HG02973 (cell line): ENCODE measurements at regions not wholly inside any gene's neighbourhood (a gene's known extent, or its start where the extent isn't known, plus 50 kb on each side); places are given as distances from the start of the nearest gene placed in this dataset.
A peak's percentile ranks its signal among the peaks of the same experiment; 100 is the strongest.
"Not testable (repeated sequence)": the region's sequence is repeated elsewhere in the genome, so short reads cannot be mapped to it uniquely, and the experiment has no call there.

Experiments
- ATAC-seq: cut with Tn5 transposase; IDR thresholded peaks from one replicate; pipeline ENCODE4 v1.9.1; 2021; ENCODE audit warnings: moderate library complexity; ENCODE audit not compliant: unreplicated experiment

GRCh38 chr6:119686240-119686639 lies 336.7 kb upstream of the MAN1A1 start:
- ATAC-seq = no peak

DNA sequence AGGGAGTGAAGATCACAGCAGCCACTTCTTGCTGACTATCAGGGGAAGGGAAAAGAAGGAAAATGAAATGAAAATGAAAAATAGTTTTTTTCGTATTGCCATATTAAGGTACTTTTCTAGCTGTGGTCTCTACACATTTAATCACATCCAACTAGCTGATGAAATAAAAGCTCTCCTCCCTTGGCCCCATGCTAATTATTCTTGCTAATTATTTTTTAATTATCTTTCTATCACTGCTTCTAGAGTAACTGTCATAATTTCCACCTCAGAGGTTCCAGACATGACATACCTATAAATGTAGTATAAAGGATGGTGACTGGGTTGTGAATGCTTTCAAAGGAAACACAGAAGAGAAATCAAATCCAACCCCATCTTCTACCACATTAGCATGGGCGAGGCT lies 334.1 kb upstream of the MAN1A1 start:
- ATAC-seq = no peak

GRCh38 chr6:119683031-119683430 lies 333.5 kb upstream of the MAN1A1 start:
- no peak for ATAC-seq

DNA sequence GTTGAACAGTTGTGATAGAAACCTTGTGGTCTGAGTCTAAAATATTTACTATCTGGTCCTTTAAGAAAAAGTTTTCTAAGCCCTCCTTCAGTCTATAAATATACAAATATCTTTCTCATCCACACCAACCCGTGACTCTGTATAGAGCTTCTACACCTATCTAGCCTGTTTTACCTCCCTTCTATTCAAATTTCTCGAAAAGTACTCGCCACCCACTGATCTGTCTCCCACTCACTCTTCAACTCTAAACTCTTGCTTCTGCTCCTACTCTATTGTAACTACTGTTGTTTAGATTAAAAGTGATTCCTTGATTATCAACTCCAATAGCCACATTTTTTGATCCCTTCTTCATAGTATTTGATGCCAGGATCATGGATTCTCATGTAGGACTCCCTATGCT lies 329.4 kb upstream of the MAN1A1 start:
- ATAC-seq = no peak

DNA sequence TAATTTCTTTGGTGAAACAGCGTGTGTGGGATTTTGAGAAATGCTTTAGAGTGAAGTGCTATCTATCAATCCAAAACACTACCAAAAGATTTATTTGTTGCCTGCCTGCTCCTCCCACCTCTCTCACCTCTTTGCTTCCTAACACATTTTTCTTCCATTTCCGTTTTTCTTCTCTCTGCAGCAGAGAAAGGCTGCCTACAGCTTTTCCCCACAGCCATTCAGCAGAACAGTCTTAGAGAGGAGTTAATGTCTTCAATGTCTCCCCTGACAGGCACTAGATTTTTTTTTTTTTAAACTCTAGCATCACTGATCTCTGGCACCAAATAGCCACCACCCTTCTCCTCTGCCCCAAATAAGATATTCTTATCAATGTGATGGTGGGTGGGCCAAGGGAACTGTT lies 327.8 kb upstream of the MAN1A1 start:
- ATAC-seq = no peak

DNA sequence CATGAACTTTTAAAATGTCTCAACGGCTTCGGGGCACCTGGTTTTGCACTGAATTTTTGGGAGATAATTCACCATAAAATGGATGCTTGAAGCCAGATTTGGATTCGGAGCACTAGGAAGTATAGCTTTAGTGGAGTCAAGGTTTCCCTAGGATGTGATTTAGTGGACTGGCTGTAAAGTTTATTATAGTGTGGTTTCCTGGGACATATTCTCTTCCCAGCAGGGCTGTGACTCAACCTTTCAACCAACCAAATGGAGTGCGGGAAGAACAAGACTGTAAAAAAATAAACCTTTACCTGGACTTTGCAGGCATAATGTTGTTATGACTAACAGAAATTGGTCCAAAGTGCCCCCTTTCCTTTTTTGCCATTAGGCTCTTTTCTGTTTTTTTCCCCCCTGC lies 327.4 kb upstream of the MAN1A1 start:
- no peak for ATAC-seq

- ATAC-seq = no peak
Observed at GRCh38 chr6:119676230-119676629, 326.7 kb upstream of the MAN1A1 start.

DNA sequence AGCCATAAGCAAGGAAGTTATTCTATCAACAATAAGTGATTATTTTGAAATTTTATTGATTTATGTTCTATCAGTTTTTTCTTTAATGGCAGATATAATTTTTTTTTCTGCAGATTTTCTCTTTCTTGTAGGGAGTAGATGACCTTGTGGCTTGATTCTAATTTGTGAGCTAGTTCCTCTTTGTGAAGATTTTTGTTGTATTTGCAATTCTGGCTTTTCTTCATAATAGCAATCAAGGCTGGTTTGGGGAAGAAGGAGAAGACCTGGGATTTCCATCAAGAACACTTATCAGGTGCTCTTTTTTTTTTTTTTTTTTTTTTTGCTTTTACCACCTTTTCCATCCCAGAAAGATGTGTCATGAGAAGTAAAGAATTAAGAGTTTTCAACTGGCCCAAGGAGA lies 324.2 kb upstream of the MAN1A1 start:
- no peak for ATAC-seq

GRCh38 chr6:119672725-119673124 lies 323.2 kb upstream of the MAN1A1 start:
- ATAC-seq = no peak

GRCh38 chr6:119671105-119671504 lies 321.5 kb upstream of the MAN1A1 start:
- no peak for ATAC-seq

- ATAC-seq = peak; percentile 54
Observed at GRCh38 chr6:119669221-119669620, 319.7 kb upstream of the MAN1A1 start.

GRCh38 chr6:119665432-119665831 lies 315.9 kb upstream of the MAN1A1 start:
- not testable (repeated sequence) for ATAC-seq

DNA sequence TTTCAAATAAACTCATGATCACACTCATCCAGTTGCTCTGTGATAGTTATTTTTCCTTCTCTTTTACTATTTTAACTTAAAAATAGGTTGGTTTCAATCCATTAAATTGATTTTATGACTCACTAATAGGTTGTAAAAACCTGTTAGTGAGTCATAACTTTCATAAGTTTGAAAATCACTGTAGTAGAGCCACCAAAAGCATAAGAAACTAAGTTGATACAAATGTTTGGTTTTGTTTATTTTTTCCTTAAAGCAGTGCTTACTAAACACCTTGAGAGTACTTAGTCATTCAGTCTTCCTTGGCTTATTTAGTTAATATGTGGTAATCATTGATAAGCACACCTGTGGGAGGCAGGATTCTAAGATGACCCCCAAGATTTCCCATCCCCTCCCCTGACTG lies 312.1 kb upstream of the MAN1A1 start:
- peak; percentile 52 for ATAC-seq

DNA sequence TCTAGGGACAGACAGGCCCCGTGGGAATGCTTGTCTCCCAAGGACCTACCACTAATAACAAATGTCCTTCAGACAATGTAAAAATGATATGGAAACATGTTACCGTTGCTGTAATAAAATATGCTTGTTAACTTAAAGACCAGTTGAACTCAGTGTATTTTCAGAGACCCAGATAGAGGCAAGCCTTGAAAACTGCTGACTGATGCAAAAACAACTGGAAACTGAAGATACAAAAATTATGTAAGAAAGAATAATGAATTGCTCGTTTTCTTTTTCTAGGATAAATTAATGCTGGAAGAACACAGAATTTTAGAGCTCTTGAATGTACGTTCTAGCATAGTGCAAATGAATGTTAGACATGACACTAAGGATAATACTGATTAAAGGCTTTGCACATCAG lies 311.5 kb upstream of the MAN1A1 start:
- ATAC-seq = no peak

DNA sequence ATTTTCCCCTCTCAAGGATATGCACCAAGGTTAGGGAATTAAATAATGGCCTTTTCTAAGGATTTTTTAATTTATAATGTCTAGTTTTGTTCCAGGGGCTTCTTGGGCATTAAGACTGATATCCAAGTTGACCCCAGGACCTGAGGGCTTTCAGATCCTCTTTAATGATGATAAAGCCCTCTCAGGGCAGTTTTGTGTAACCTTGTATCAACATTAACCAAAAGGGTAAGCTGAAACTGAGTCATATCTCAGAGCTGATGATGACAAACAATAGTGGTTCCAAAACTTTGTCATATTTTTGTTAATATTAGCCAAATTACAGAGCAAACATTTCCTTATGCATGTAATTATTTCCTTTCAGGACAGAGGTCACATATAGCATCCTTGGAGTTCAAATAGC lies 309.4 kb upstream of the MAN1A1 start:
- no peak for ATAC-seq

GRCh38 chr6:119655124-119655523 lies 305.6 kb upstream of the MAN1A1 start:
- ATAC-seq = no peak

DNA sequence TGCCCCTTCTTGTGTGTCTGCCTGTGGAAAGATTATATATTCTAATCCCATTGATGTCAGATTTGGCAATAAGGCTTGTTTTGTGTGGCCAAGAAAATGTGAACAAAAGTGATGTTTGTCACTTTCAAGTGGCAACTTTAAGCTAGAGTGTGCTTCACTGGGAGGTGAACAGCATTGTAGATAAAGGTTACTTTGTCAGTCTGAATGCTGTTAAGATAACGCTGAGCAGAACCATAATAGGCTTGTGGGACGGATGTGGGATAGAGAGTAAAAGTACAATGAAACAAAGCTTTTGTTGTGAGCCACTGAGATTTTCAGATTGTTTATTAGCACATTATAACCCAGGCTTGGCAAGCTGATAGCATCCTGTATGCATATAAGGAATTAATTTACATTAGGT lies 303.8 kb upstream of the MAN1A1 start:
- ATAC-seq = no peak

- no peak for ATAC-seq
Observed at GRCh38 chr6:119649531-119649930, 300.0 kb upstream of the MAN1A1 start.

DNA sequence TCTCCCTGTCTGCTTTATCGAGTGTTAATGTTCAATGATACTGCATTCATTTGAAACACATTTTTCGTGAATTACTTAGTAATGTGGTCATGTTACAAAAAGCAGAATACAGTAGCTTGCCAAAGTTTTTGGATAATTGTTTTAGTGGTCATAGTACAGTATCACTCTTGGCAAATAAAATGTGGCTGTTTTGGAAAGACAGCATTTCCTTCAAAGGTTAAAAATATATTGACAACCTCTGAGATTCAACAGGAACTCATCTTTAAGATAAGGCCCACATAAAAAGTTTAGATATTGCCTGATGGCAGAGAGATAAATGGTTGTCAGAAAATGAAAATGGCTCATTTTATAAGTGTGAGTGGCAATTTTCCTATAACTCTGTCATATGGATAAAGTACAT lies 297.7 kb upstream of the MAN1A1 start:
- ATAC-seq = no peak

DNA sequence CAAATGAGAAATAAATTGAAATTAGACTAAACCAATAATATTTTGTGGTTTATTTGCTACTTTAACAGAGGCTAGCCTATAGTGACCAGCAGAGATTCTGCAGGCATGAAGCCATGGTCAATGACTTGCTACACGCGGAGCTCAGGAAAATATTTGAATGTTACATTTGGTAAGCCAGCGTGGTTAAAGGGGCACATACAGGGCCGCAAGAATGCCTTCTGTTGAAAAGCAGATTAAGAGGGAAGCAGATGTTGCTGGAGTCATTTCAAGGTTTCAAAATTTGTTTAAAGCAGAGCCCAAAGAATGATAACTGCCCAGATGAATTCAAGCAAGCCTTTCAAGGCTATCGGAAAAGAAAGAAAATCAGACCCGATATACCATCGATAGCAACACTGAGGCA lies 294.3 kb upstream of the MAN1A1 start:
- ATAC-seq = no peak

DNA sequence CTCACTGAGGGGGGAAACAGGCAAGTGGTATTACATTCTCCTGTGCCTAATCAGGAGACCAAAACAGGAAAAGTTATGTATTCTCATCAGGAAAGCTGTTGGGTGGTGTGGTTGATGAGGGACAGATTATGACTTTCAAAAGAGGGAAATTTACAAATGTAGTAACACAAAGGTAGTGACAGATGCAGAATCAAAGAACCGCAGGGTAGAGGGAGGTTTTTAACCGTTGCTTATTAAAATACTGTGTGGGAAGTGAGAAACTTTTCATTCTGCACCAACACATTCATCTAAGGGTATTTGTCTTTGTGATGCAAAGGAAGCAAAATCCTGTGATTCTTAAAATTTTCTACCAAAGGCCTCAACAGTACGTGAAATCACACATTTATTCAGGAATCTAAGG lies 288.2 kb upstream of the MAN1A1 start:
- no peak for ATAC-seq

- ATAC-seq = no peak
Observed at GRCh38 chr6:119636060-119636459, 286.5 kb upstream of the MAN1A1 start.

DNA sequence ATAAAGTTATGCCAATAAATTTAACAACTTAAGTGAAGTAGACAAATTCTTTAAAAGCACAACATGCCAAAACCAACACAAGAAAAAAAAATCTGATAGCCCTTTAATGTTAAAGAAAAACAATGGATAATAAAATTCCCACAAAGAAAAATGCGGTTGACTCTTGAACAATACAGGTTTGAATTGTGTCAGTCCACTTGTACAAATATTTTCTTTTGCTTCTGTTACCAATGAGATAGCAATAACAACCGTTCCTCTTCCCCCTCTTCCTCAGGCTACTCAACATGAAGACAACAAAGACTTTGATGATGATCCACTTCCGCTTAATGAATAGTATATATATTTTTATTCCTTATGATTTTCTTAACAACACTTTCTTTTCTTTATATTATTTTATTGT lies 283.9 kb upstream of the MAN1A1 start:
- ATAC-seq = no peak

GRCh38 chr6:119630561-119631192 lies 281.1 kb upstream of the MAN1A1 start:
- no peak for ATAC-seq
